ENCODE measurements at regions not wholly inside any gene's neighbourhood (a gene's known extent, or its start where the extent isn't known, plus 50 kb on each side); places are given as distances from the start of the nearest gene placed in this dataset.

GRCh38 chr13:58531614-58532013 is 900.1 kb downstream of the PCDH17 start:
- no peak for DNase-seq

- no peak for DNase-seq
These were observed 911.0 kb downstream of the PCDH17 start for GRCh38 chr13:58542530-58542929.

GRCh38 chr13:58547419-58547818 is 915.9 kb downstream of the PCDH17 start:
- DNase-seq: no peak

GRCh38 chr13:58566176-58566575 is 934.6 kb downstream of the PCDH17 start:
- DNase-seq: no peak

- no peak for DNase-seq
These were observed 942.2 kb downstream of the PCDH17 start for GRCh38 chr13:58573743-58574142.

- DNase-seq: no peak
These were observed 943.2 kb downstream of the PCDH17 start for GRCh38 chr13:58574791-58575190.

GRCh38 chr13:58579468-58579867 is 947.9 kb downstream of the PCDH17 start:
- DNase-seq: no peak

GRCh38 chr13:58583966-58584365 is 952.4 kb downstream of the PCDH17 start:
- DNase-seq: no peak

GRCh38 chr13:58584610-58585009 is 953.1 kb downstream of the PCDH17 start:
- no peak for DNase-seq

- no peak for DNase-seq
These were observed 955.6 kb downstream of the PCDH17 start for GRCh38 chr13:58587183-58587582.

- DNase-seq: no peak
These were observed 960.5 kb downstream of the PCDH17 start for GRCh38 chr13:58592052-58592451.

- DNase-seq: no peak
These were observed 961.2 kb downstream of the PCDH17 start for GRCh38 chr13:58592786-58593185.

GRCh38 chr13:58594747-58595600 is 963.4 kb downstream of the PCDH17 start:
- no peak for DNase-seq

- DNase-seq: no peak
These were observed 966.0 kb downstream of the PCDH17 start for GRCh38 chr13:58597552-58597951.

- DNase-seq: no peak
These were observed 966.7 kb downstream of the PCDH17 start for GRCh38 chr13:58598241-58598640.

- DNase-seq: no peak
These were observed 979.6 kb downstream of the PCDH17 start for GRCh38 chr13:58611117-58611516.

GRCh38 chr13:58617880-58618665 is 986.5 kb downstream of the PCDH17 start:
- DNase-seq: no peak

GRCh38 chr13:58619396-58620113 is 988.0 kb downstream of the PCDH17 start:
- DNase-seq: no peak

GRCh38 chr13:58620176-58620575 is 988.6 kb downstream of the PCDH17 start:
- no peak for DNase-seq

GRCh38 chr13:58625703-58626389 is 994.3 kb downstream of the PCDH17 start:
- DNase-seq: no peak

- DNase-seq: no peak
These were observed 999.2 kb downstream of the PCDH17 start for GRCh38 chr13:58630794-58631193.

GRCh38 chr13:58633226-58633625 is 1001.7 kb downstream of the PCDH17 start:
- DNase-seq: no peak

- no peak for DNase-seq
These were observed 1023.5 kb downstream of the PCDH17 start for GRCh38 chr13:58655086-58655485.
